Stomach (tissue), 8 donors: ENCODE measurements at regions not wholly inside any gene's neighbourhood (a gene's known extent, or its start where the extent isn't known, plus 50 kb on each side); places are given as distances from the start of the nearest gene placed in this dataset.

Experiments
- DNase-seq, 2 donors: peaks; one replicate each; pipeline versions ENCODE4 v3.0.0 to v3.0.0-alpha.2; 2013 to 2019
- H3K27ac ChIP-seq, 5 donors: fragments of 200-600 bp in 4 of 5; sonication (generic) in 4 of 5; one replicate each; pipeline ENCODE4 v1.5.1; 2013 to 2019; ENCODE audit warnings: mild to moderate bottlenecking in 1 of 5, moderate library complexity in 1 of 5
- H3K27me3 ChIP-seq, 3 donors: fragments of 200-600 bp; sonication (generic); one replicate each; pipeline ENCODE4 v1.5.1; 2017 to 2019; ENCODE audit warnings: mixed run types in 1 of 3
- H3K36me3 ChIP-seq, 4 donors: fragments of 200-600 bp; sonication (generic); 1 replicate in 3 of 4; 2 replicates in 1 of 4; pipeline ENCODE4 v1.5.1; 2016 to 2019
- H3K4me1 ChIP-seq, 4 donors: fragments of 200-600 bp; sonication (generic); one replicate each; pipeline ENCODE4 v1.5.1; 2016 to 2019
- H3K4me3 ChIP-seq, 4 donors: fragments of 200-600 bp; sonication (generic) in 3 of 4; one replicate each; pipeline ENCODE4 v1.5.1; 2016 to 2019; ENCODE audit warnings: mild to moderate bottlenecking in 1 of 4
- H3K9me3 ChIP-seq, 4 donors: fragments of 200-600 bp; sonication (generic); one replicate each; pipeline ENCODE4 v1.5.1; 2016 to 2019
- EP300 ChIP-seq: sonication (generic); formaldehyde crosslinking; IDR thresholded peaks from one replicate; pipeline ENCODE4 v1.6.1; 2017; ENCODE audit warnings: antibody characterized with exemption
- POLR2A ChIP-seq, 4 donors: fragments of 450-650 bp; IDR thresholded peaks; one replicate each; pipeline ENCODE4 v1.6.1; 2016; ENCODE audit warnings: antibody characterized with exemption in 4 of 4, control low read depth in 2 of 4, mild to moderate bottlenecking in 1 of 4, moderate library complexity in 1 of 4
- POLR2AphosphoS5 ChIP-seq, 3 donors: sonication (generic); formaldehyde crosslinking; IDR thresholded peaks; one replicate each; pipeline ENCODE4 v1.6.1; 2016; ENCODE audit warnings: antibody characterized with exemption in 3 of 3
- WGBS, 5 donors: extraction: QIAGEN DNeasy Blood & Tissue Kit in 3 of 5; methylation state at CpG; one replicate each; pipeline versions ENCODE4 v1.1.5 to v1.1.7; 2013 to 2018; 5-methylcytosine and 5-hydroxymethylcytosine counted together
- intact Hi-C: fragments of 100-400 bp; cut with DNase I; formaldehyde crosslinking; loops from one replicate; pipeline ENCODE4 v1.15.1; 2023; ENCODE audit warnings: low total_unique reads
- TF ChIP-seq, protein P1 (sequence below), 7 experiments: fragments of 450-650 bp in 4 of 7; fragments of 200-600 bp in 3 of 7; sonication (generic) in 3 of 7; IDR thresholded peaks; one replicate each; pipeline ENCODE4 v1.5.1; 2016 to 2019; ENCODE audit warnings: antibody characterized with exemption in 7 of 7, control low read depth in 2 of 7, mild to moderate bottlenecking in 1 of 7
- donor health status: healthy with polysubstance abuse.
- donor health status: Bipolar disorder and iron deficiency.
- donor health status: healthy.

DNA sequence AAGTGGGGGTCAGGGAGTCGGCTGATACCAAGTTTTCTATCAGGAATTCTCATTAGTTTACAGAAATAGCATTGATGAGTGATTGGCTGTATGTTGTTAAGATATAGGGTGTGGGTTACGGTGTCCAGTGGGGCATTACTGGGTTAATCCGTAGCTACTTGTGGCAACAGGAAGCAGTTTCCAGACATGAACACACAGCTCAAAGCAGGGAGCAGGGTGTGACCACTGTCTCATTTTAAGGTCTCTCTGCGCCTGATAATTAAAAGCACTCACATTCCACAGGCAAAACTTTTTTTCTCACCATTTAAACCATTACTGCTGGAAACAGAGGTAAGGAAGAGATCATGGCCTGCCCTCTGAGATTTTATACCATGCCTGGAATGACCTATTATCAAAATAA, 114.9 kb downstream of the SIK1 start:
- Histone ChIP-seq H3K27ac (peak overlapping the region; percentile 70 to 81 (median 74)), H3K9me3 (no peaks in the 10 kb centered on the region)
- 28 to 47% (median 41%) methylated on average over 4 of the region's 4 CpGs for WGBS, 5 donors

GRCh38 chr21:43311301-43311817, 115.6 kb downstream of the SIK1 start:
- peak; percentile 64 to 81 for DNase-seq
- H3K4me3 ChIP-seq: no peak overlapping the region
- peaks cover 0 to 16% (median 0%) of the 10 kb centered on the region in 3 donors for H3K27me3 ChIP-seq
- peaks cover 22 to 56% (median 34%) of the 10 kb centered on the region in 4 donors for H3K4me1 ChIP-seq
- peak in 2 of 3 donors; percentile 3 to 9 for TF ChIP-seq POLR2AphosphoS5 (IDR thresholded peaks at IDR 0.05)
- TF ChIP-seq, protein P1, sequence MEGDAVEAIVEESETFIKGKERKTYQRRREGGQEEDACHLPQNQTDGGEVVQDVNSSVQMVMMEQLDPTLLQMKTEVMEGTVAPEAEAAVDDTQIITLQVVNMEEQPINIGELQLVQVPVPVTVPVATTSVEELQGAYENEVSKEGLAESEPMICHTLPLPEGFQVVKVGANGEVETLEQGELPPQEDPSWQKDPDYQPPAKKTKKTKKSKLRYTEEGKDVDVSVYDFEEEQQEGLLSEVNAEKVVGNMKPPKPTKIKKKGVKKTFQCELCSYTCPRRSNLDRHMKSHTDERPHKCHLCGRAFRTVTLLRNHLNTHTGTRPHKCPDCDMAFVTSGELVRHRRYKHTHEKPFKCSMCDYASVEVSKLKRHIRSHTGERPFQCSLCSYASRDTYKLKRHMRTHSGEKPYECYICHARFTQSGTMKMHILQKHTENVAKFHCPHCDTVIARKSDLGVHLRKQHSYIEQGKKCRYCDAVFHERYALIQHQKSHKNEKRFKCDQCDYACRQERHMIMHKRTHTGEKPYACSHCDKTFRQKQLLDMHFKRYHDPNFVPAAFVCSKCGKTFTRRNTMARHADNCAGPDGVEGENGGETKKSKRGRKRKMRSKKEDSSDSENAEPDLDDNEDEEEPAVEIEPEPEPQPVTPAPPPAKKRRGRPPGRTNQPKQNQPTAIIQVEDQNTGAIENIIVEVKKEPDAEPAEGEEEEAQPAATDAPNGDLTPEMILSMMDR (IDR thresholded peaks at IDR 0.05): no peak
- no peak for TF ChIP-seq POLR2A (IDR thresholded peaks at IDR 0.05)
- no peak for TF ChIP-seq EP300
- no peaks in the 10 kb centered on the region for H3K36me3 ChIP-seq
- WGBS, 5 donors: 30 to 76% (median 37%) methylated on average over 7 to 8 of the region's 8 CpGs
- no peaks in the 10 kb centered on the region for H3K9me3 ChIP-seq
- peak overlapping the region; percentile 70 to 81 (median 74) for H3K27ac ChIP-seq
- intact Hi-C loops: no loop called here

More for the DNA sequence above, 114.9 kb downstream of the SIK1 start:
- H3K4me1 ChIP-seq: peaks cover 22 to 54% (median 32%) of the 10 kb centered on the region in 4 donors
- peaks cover 0 to 16% (median 0%) of the 10 kb centered on the region in 3 donors for H3K27me3 ChIP-seq
- TF ChIP-seq POLR2A (IDR thresholded peaks at IDR 0.05) (no peak), POLR2AphosphoS5 (IDR thresholded peaks at IDR 0.05) (no peak), EP300 (no peak)
- TF ChIP-seq, protein P1 (IDR thresholded peaks at IDR 0.05): peak in 1 of 7 experiments; percentile 4
- intact Hi-C loops: no loop called here
- H3K4me3 ChIP-seq: no peak overlapping the region
- no peaks in the 10 kb centered on the region for H3K36me3 ChIP-seq
- no peak for DNase-seq

GRCh38 chr21:43308815-43309283, 118.1 kb downstream of the SIK1 start:
- no peak for TF ChIP-seq EP300
- TF ChIP-seq, protein P1 (IDR thresholded peaks at IDR 0.05): no peak
- TF ChIP-seq POLR2AphosphoS5 (IDR thresholded peaks at IDR 0.05): no peak
- no peak for TF ChIP-seq POLR2A (IDR thresholded peaks at IDR 0.05)
- Histone ChIP-seq H3K4me3 (no peak overlapping the region), H3K36me3 (no peaks in the 10 kb centered on the region), H3K4me1 (peaks cover 22 to 46% (median 34%) of the 10 kb centered on the region in 4 donors), H3K27me3 (no peaks in the 10 kb centered on the region), H3K9me3 (no peaks in the 10 kb centered on the region), H3K27ac (peak overlapping the region in 1 of 5 donors; percentile 46)
- intact Hi-C loops: no loop called here
- 82 to 93% (median 86%) methylated on average over 10 of the region's 10 CpGs for WGBS, 5 donors
- no peak for DNase-seq

DNA sequence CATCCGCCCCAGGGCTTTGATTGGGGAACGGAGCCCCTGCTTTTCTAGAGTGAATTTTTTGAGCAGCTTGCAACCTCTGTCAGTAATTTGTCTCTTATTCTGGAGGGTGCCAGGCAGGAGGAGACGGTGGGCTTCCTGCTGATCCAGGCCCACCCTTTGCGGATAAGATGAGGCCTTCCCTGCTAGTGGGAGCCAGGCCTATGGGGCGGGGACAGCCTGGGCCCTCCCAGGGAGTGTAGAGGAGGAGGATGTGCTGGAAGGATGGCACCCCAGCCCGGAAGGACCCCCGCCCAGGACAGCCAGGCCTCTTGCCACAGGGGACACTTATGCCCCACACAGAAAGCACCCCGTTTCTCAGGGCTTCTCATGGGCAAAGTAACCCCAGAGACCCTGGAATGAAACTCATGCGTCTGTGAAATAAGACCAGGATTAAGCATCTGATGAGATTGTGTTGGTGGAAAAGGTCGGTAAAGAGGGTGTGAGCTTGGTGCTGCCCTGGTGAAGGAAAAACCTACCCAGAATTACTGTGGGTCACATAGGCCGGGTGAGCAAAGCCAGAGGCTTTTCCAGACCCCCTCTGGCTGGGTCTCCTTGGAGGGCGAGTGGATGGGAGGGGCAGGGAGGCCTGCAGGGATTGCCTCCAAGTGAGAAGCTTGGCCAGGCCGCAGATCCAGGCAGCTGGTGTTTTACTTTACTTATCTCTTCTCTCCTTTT, 118.7 kb downstream of the SIK1 start:
- TF ChIP-seq, protein P1 (IDR thresholded peaks at IDR 0.05): no peak
- TF ChIP-seq POLR2AphosphoS5 (IDR thresholded peaks at IDR 0.05) (no peak), POLR2A (IDR thresholded peaks at IDR 0.05) (no peak), EP300 (no peak)
- Histone ChIP-seq H3K4me3 (no peak overlapping the region), H3K27me3 (no peaks in the 10 kb centered on the region), H3K9me3 (no peaks in the 10 kb centered on the region), H3K4me1 (peaks cover 17 to 40% (median 31%) of the 10 kb centered on the region in 4 donors), H3K27ac (peak overlapping the region in 4 of 5 donors; percentile 43 to 73 (median 59)), H3K36me3 (no peaks in the 10 kb centered on the region)
- intact Hi-C loops: no loop called here
- WGBS, 5 donors: 74 to 79% (median 75%) methylated on average over 11 to 13 of the region's 13 CpGs
- DNase-seq: no peak
